NCI-H2081 treated with DMSO at 0.1 percent for 48 hours (cell line): ENCODE measurements at regions not wholly inside any gene's neighbourhood (a gene's known extent, or its start where the extent isn't known, plus 50 kb on each side); places are given as distances from the start of the nearest gene placed in this dataset.
"Not testable (repeated sequence)": the region's sequence is repeated elsewhere in the genome, so short reads cannot be mapped to it uniquely, and the experiment has no call there.

ENCODE experiments used
- DNase-seq: peaks from one replicate; lab custom pipeline; 2025; lab: John Stamatoyannopoulos, UW

DNA sequence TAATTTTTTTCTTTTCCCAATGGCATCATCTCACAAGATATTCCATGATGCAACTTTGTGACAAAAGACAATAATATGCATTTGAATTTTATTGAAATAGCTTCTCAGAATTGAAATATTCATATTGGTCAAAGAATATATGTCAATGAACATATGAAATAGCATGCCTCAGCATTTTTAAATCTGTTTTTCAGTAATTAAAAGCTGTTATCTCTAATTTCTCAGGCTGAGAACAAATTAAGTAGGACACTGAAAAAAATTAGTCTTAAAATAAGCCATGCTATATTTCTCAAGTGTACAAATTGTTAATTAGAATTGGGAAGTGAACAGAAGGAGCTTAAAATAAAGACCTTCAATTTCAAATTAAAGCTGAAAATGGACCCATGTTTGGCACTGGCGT, 570.1 kb downstream of the MFSD1 start:
- no peak for DNase-seq

DNA sequence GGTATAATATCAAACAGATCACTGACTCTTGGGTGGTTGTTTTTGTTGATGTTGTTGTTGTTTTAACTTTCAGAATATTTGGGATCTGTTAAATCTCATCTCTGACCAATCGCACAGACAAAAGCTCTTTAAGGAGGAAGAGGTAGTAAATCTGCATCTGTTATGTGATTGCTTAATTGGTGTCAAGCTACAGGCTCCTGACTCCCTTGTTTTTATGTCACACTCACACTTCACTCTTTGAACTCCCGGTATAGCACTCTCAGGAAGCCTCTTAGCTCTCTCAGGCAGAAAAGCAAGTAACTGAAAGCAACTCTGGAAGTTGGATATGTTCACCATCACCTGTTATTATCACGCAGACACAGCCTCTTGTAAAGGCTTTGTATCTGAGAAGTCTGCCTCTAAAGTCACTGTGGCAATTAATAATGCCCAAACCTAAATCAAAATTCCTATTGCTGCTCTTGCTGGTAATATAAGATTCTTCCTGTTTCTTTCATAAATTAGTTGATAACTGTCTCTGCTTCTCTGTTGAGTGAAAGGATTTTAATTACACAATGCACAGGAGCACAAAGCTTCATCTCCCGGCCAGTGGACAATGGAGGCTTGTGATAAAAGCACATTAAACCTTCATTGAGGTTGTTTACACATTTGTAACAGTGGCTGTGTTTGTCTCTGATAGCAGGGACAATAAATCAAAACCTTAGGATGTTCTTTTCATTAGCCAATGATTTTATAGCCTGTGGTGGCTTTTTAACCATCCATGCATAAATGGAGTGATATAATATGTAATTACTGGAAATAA, 576.7 kb downstream of the MFSD1 start:
- DNase-seq = no peak

DNA sequence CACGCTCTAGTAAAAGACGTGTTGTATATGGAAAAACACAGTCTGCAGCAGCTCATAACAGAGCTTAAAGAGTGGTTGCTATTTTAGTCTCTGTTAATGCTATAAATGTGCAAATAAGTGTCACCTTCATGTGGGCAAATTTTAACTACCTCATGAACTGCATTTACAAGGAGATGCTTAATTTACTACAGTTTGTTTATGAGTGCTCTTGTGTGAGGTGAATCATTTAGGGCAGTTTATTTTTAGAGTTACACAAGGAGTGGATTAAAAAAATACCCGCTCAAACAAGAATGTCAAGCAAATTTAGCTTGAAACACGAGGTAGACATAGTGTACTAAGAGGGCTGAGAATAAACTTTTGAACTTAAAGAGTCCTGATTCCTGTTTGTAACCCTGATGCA, 579.0 kb downstream of the MFSD1 start:
- no peak for DNase-seq

DNA sequence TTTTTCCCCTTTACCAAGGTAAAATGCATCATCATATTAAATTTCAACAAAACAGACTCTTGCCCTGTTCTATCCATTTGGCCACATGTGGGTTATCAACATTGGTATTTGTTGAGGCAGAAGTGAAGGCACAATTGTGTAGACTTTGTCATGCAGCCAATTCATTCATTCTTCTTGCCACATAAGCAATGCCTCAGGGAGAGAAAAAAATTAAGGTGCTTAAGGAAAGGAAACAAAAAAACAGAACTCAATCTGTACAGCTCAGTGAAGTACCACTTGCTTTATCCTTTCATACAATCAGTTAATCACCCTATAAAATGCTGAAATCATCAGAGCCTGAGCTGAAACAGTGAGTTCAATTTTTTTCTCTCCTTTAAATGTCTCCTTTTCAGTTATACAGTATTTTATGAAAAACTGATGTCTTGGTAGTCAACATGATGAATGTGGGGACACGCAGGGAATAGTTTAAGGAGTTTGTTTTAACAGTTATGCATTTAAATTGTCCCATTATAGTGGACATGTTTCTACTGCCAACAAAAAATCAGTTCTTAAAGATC, 588.9 kb downstream of the MFSD1 start:
- no peak for DNase-seq

DNA sequence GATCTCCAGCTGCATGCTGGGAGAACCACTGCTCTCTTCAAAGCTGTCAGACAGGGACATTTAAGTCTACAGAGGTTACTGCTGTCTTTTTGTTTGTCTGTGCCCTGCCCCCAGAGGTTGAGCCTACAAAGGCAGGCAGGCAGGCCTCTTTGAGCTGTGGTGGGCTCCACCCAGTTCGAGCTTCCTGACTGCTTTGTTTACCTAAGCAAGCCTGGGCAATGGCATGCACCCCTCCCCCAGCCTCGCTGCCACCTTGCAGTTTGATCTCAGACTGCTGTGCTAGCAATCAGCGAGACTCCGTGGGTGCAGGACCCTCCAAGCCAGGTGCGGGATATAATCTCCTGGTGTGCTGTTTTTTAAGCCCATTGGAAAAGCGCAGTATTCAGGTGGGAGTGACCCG, 591.0 kb upstream of the IL12A start:
- not testable (repeated sequence) for DNase-seq

DNA sequence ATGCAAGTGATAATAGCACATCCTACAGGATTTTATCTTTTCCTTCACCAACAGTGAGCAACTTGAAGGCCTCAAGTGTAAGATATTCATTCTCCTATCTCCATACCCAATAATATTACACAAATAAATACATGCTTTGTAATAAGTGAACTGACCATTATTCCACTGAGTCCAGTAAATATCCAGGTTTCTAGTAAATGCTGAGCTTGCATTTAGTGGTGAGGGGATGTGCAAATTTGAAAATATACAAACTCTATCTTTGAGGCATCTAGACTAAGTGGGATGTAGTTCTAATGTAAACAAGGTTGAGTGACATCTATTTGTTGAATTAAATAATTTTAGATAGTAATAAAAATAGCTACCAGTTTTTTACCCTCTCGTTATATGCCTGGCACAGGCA, 587.6 kb upstream of the IL12A start:
- DNase-seq = no peak

DNA sequence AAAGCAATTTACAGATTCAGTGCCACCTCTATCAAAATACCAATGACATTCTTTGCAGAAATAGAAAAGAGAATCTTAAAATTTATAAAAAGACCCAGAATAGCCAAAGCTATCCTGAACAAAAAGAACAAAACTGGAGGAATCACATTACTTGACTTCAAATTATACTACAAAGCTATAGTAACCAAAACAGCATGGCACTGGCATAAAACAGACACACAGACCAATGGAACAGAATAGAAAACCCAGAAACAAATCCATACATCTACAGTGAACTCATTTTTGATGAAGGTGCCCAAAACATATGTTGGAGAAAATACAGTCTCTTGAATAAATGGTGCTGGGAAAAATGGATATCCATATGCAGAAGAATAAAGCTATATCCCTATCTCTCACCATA, 578.9 kb upstream of the IL12A start:
- DNase-seq = not testable (repeated sequence)

DNA sequence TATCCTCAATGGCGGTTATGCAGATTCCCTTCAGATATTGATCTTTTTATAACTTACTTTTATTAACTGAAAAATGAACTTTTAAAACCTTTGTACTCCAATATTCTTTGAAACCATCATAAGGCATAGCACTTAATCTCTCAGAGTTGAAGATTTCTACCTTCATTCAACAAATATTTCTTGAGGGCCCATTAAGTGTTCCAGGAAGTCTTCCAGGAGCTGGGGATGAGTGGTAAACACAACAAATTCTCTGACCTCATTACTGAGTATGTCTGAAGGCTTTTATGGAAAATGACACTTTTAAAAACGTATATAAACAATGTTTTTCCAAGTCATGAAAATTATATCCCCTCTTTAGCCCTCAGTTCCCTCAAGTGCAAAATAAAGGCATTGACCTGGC, 575.3 kb upstream of the IL12A start:
- no peak for DNase-seq

DNA sequence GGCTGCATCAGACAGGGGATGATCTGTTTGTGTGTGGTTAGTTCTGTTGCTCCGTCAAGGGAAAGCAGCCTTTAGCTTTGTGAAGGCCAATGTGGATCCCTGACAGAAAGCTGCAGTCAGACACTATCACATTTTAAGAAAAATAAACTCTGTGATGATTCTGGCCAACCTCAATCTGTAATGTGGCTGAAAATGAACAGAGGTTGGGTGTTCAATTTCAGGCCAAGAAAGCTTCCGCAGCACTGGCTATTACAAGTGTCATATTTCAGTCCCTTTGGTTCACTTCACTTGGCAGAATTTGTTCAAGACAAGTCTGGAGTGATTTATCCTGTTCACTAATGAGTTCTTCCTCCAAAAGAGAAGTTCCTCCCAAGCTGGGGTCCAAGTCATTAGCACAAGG, 571.8 kb upstream of the IL12A start:
- no peak for DNase-seq

DNA sequence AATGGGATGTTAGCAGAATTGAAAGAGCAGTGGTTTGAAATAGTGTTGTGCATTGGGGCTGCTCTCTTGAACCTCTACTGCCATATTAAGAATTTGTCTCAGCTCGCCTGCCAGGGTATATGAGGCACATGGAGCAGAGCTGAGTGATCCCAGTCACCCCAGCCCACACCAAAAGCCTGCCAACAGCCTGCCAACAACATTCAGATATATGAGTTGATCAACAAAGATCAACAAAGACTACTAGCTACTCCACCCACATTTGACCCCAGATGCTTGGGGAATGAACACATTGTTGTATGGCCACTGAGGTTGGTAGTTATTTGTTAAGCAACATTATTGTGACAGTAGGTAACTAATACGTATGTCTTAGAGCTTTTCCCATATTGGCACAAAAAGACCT, 570.9 kb upstream of the IL12A start:
- no peak for DNase-seq

DNA sequence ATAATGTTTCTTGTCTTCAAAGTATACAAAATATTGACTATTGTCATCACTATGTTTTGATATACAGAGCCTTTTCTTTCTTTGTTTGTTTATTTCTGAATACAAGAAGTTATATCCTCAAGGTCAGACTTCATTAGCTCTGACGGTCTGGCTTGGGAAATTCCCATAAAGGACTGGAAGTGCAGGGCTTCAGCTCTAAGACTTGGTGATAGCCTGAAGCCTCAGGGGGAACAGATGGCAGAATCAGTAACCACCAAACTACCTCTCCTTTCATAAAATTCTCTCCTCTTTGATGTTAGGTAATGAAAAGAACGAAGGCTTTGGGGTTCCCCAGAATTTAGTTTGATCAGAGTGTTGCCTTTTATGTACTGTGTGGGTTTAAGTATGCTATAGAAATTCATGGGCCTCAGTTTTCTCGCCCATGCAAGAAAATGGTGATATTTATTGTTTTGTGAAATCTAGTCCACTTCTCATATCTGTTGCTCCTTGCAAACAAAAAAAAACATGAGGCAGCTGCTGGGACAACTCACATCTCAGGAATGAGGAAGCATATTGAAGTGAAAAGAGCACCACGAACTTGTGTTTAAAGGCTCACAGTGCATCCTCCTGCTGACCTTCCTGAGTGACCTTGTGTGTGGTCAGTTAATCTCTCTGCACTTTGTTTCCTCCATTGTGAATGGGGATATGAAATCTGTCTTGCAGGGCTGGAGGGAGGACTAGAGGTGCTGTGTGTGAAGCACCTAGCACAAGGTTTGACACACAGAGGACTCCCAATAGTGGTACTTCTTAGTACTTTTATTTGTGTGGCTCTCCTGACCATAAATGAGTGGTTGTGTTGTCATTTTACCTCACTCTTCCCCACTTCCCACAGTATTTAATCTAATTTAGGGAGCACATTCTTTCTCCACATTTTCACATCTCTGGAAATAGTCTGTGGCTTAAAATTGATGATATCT, 569.8 kb upstream of the IL12A start:
- no peak for DNase-seq

DNA sequence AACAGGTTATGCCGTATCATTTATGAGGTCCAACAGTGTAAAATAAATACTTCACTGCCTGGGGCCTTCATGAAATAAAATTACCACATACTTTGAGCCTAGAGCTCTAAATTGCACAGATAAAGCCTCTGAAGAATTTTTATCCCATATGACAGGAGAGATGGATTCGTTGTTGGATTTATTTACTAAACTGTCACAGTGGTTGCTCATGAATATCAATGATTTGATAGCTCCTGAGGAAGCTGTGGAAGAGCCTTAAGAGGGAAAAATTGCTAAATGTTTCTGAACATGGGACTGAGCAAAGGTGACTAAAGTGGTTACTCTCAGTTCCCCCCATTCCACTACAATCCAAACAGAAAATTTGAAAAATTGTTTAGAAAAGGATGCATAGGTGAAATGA, 558.9 kb upstream of the IL12A start:
- DNase-seq = no peak

DNA sequence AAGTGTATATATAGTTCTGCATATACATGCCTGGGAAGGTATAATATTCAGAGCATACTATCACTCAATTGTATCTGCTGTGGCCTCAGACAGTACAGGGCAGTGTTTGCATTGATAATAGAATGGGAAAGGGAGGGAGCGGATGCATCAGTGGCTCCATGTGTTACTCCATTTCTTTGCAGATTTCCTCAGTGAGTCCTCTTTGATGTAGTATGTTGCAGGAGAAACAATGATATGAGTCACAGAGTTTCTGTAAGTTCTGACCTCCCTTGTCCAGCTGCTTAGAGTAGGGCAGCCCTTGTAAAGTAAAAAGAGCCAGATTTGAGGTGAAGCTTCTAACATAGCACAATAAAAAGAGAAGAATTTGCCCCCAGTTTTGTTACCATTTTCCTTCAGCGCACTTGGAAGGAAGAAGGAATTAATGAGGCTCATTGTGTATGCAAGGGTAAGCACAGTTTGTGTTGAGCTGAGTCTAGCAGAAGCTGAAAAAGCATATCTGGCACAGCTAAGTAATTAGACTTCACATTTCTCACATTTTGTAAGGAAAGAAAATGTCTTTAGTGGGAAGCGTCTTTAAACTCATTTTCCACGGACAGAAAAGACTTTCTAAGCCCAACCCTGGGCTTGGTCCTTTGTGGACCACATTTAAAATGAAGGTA, 555.8 kb upstream of the IL12A start:
- no peak for DNase-seq

DNA sequence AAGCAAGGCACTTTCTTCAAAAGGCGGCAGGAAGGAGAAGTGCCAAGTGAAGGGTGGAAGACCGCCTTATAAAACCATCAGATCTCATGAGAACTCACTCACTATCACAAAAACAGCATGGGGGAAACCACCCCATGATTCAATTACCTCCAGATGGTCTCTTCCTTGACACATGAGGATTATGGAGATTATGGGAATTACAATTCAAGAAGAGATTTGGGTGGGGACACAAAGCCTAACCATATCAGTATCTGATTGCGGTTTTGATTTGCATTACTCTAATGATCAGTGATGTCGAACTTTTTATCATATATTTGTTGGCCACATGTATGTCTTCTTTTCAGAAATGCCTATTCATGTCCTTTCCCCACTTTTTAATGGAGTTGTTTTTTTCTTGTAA, 549.3 kb upstream of the IL12A start:
- DNase-seq = no peak

DNA sequence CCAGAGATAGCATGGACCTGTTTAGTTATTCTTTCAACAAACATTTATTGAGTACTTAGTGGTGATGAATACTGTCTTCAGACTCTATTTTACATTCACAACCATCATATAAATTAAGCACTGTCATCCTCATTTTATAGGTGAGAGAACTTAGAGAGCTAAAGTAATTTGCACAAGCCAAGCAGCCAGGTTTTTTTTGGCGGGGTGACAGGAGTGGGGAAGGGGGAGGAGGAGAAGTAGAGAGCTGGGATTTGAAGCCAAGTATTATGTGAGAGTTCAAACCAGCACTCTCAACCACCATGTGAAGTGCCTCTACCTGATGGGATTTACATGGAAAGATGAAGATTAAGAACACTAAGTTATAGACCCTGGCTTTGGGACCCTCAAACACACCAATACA, 547.4 kb upstream of the IL12A start:
- DNase-seq = no peak

DNA sequence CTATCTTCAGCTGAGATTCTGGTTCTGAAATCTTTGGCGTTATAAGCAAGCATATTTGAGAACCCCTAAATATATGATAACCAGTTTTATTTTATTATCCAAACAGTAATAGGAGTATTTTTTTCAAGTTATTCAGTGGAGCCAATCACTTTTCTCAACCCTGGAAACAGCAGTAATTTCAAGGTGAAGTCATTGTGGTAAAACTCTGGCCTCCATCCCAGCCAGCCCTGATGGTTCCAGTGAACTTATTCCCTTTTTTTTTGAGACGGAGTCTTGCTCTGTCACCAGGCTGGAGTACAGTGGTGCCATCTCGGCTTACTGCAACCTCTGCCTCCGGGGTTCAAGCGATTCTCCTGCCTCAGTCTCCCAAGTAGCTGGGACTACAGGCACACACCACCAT, 545.4 kb upstream of the IL12A start:
- DNase-seq = no peak

DNA sequence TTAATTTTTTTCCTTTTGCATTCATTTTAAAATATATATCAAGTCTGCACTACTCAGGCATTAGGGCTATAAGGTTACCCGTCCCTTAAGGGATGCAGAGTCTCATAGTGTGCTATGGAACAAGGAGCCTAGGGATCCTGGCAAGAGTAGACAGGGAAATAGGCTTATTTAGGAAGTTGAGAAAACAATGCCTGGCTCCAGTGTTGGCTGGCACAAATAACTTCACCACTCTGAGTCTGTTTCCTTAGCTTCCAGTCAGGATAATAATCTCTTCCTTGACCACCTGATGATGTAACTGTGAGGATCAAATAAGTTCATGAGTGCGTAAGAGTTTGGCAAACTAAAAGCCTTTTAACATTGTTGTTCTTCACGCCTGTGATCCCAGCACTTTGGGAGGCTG, 540.8 kb upstream of the IL12A start:
- DNase-seq = no peak

DNA sequence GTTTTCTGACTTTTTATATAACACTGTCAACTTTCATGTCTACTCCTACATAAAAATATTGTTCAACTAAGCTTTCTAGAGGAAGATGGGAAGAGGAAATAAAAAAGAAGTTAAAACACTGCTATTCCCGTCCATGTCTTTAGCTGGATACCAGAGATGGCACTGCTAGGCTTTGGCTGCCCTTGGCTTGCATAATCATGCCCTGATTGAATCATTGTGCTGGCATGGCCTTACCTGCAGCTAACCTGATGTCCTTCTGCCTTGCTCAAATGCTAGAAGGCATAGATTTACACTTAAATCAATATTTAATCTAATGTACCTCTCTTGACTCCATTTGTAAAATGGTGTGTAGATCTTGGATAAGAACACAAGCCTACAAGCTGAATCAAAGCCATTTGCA, 539.7 kb upstream of the IL12A start:
- DNase-seq = no peak

DNA sequence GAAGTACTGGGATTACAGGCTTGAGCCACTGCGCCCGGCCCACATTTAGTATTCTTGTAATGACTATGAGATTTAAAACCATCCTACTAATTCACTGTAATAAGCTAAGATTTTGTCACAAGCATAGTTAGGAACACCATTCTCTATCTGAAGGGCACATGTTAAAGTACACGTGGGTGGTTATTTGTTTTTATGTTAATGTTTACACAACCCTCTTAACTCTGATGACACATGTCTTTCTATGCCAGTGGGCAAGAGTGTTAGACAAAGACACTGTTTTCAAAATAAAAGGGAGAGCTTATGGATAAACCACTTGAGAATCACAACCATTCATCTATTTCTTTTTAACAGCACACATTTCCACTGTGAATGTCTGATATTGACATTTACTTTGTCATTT, 537.6 kb upstream of the IL12A start:
- peak; percentile 38 for DNase-seq

DNA sequence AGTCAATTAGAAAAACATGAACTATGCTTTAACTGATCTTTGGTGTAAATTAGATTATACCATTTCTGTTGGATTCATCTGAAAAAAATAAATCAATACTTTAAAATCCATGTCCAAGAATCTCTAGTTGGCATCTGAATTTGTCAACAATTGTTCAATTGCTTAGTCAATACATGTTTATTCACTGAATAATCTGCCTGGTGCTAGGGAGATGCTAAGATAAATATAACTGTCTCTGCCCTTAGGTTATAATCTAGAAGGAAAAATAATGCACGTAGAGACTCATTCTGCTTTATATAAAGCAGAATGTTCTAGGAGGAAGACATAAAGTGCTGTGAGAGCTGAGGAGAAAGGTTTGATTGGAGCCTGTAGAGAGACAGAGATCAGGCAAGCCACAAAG, 537.2 kb upstream of the IL12A start:
- no peak for DNase-seq

DNA sequence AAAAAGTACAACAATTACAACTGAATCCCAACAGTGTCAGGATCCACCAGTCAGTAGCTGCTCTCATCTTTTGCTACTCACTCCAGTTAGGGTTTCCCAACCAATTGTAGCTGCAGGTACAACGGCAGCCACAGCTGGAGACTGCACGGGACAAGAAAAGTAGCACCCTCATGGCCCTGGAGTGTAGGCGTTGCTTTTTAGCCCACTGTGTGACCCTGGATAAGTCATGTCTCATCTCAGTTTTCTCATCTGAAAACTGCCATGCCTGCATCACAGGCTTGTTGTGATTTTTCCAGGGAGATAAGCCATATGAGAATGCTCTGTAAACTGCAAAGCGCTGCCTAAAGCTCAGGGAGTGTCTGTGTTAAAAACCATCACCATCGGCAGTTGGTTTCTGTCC, 535.6 kb upstream of the IL12A start:
- no peak for DNase-seq

DNA sequence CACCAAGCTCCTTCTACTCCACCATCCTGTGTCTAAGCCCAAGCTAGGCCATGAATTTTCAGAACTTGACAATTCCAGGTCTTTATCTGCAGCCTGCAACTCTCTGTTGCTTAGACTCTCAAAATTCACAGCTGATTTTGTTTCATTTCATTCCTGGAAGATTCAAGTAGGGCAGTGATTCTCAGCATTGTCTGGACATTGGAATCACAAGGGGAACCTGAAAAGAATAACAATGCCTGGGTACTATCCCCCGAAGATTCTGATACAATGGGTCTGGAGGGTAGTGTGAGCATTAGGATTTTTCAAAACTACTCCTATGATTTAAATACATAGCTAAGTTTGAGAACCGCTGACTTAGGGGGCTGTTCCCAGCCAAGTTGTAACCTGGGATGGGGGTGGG, 534.7 kb upstream of the IL12A start:
- DNase-seq = no peak
